Neural progenitor cell (in vitro differentiated cells): ENCODE measurements at regions not wholly inside any gene's neighbourhood (a gene's known extent, or its start where the extent isn't known, plus 50 kb on each side); places are given as distances from the start of the nearest gene placed in this dataset.

Experiments
- EZH2 ChIP-seq: fragments of 200-600 bp; sonication (generic); IDR thresholded peaks from 2 replicates; pipeline ENCODE4 v1.6.1; 2017; ENCODE audit warnings: antibody characterized with exemption, mild to moderate bottlenecking, moderate library complexity
- TF ChIP-seq, protein P1 (sequence below): fragments of 200-600 bp; sonication (generic); IDR thresholded peaks from 2 replicates; pipeline ENCODE4 v1.5.1; 2017; ENCODE audit warnings: antibody characterized with exemption, mild to moderate bottlenecking

DNA sequence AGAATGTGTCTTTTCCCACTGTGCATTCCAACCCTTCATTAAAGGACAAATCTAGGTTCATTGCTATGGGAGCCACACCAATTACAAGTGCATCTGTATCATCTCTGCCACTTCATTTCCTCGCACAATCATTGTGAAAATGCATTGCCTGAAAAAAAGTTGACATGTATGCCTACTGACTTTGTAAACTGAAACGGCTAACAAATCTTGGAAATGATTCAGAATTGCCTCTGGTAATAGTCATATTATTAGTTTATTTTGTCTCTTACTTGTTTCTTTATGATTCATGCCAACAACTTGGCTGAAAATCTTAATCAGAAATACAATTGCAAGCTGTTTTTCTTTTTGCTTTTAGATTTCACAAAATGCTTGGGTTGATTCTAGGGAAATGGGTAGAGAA is 497.1 kb downstream of the ZIC1 start:
- TF ChIP-seq, protein P1, sequence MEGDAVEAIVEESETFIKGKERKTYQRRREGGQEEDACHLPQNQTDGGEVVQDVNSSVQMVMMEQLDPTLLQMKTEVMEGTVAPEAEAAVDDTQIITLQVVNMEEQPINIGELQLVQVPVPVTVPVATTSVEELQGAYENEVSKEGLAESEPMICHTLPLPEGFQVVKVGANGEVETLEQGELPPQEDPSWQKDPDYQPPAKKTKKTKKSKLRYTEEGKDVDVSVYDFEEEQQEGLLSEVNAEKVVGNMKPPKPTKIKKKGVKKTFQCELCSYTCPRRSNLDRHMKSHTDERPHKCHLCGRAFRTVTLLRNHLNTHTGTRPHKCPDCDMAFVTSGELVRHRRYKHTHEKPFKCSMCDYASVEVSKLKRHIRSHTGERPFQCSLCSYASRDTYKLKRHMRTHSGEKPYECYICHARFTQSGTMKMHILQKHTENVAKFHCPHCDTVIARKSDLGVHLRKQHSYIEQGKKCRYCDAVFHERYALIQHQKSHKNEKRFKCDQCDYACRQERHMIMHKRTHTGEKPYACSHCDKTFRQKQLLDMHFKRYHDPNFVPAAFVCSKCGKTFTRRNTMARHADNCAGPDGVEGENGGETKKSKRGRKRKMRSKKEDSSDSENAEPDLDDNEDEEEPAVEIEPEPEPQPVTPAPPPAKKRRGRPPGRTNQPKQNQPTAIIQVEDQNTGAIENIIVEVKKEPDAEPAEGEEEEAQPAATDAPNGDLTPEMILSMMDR = no peak
- TF ChIP-seq EZH2 = no peak
